ENCODE measurements at regions not wholly inside any gene's neighbourhood (a gene's known extent, or its start where the extent isn't known, plus 50 kb on each side); places are given as distances from the start of the nearest gene placed in this dataset.

- no peaks in the 10 kb centered on the region; the same call in 1 of the 2 replicates for H3K27me3 Mint-ChIP-seq (ENCODE audit: low read depth)
Measured at GRCh38 chr2:220469201-220469600, 841.8 kb downstream of the SLC4A3 start.

More at GRCh38 chr2:220469201-220469600, 841.8 kb downstream of the SLC4A3 start:
- H3K23me2 ChIP-seq (ENCODE audit: insufficient read length, low read depth, low read length, poor library complexity, severe bottlenecking): no peaks in the 10 kb centered on the region
- no peaks in the 10 kb centered on the region for H4K20me1 ChIP-seq (ENCODE audit: control insufficient read depth, insufficient read depth, insufficient read length)
- H3K27ac Mint-ChIP-seq: no peak overlapping the region
- no peak overlapping the region for H2BK12ac ChIP-seq (ENCODE audit: insufficient read length, low read depth, low read length)
- H3K79me1 ChIP-seq (ENCODE audit: insufficient read depth, low read depth, low read length, poor library complexity, severe bottlenecking): no peaks in the 10 kb centered on the region
- H3K4me2 ChIP-seq (ENCODE audit: insufficient read depth, insufficient read length, low read length): no peak overlapping the region
- no peak overlapping the region for H3K9ac ChIP-seq (ENCODE audit: extremely low read depth, insufficient read length, low read length)
- no peaks in the 10 kb centered on the region for H3K79me2 ChIP-seq (ENCODE audit: insufficient read depth, low read length)
- H3K4me1 ChIP-seq (ENCODE audit: insufficient read depth, low read length): no peaks in the 10 kb centered on the region
- no peaks in the 10 kb centered on the region for H3K27me3 ChIP-seq (ENCODE audit: insufficient read depth, low read length)
- H3K4me3 Mint-ChIP-seq: no peak overlapping the region
- no peaks in the 10 kb centered on the region; a peak in 1 of 7 replicates for H3K36me3 Mint-ChIP-seq (ENCODE audit: insufficient read depth in 1 of 3, low read depth in 3 of 3)
- no peak for DNase-seq
- H2AK5ac ChIP-seq (ENCODE audit: insufficient read length, low read length): no peak overlapping the region
- no peak overlapping the region for H4K8ac ChIP-seq (replicated peaks; ENCODE audit: insufficient read length, low read depth, low read length)
- H2BK120ac ChIP-seq (ENCODE audit: low read depth, low read length, poor library complexity, severe bottlenecking): no peak overlapping the region
- no peaks in the 10 kb centered on the region for H3K9me3 ChIP-seq (ENCODE audit: control insufficient read depth, low read depth, low read length)
- no peak overlapping the region for H3K23ac ChIP-seq (ENCODE audit: insufficient read length, low read depth, low read length)
- no peak overlapping the region for H2BK20ac ChIP-seq (ENCODE audit: low read depth, low read length, poor library complexity, severe bottlenecking)
- H4K91ac ChIP-seq (ENCODE audit: insufficient read length, low read depth, low read length): no peak overlapping the region
- no peak overlapping the region for H3T11ph ChIP-seq (ENCODE audit: low read length)
- H4K5ac ChIP-seq (ENCODE audit: insufficient read length, low read depth, low read length): no peak overlapping the region
- no CpG with 5 or more reads among the region's 4 CpGs for WGBS (ENCODE audit: extremely low coverage, insufficient read length, low lambda C conversion rate)
- no peak overlapping the region for H2BK15ac ChIP-seq (ENCODE audit: low read depth, low read length)
- TF ChIP-seq, protein P1, sequence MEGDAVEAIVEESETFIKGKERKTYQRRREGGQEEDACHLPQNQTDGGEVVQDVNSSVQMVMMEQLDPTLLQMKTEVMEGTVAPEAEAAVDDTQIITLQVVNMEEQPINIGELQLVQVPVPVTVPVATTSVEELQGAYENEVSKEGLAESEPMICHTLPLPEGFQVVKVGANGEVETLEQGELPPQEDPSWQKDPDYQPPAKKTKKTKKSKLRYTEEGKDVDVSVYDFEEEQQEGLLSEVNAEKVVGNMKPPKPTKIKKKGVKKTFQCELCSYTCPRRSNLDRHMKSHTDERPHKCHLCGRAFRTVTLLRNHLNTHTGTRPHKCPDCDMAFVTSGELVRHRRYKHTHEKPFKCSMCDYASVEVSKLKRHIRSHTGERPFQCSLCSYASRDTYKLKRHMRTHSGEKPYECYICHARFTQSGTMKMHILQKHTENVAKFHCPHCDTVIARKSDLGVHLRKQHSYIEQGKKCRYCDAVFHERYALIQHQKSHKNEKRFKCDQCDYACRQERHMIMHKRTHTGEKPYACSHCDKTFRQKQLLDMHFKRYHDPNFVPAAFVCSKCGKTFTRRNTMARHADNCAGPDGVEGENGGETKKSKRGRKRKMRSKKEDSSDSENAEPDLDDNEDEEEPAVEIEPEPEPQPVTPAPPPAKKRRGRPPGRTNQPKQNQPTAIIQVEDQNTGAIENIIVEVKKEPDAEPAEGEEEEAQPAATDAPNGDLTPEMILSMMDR (conservative IDR thresholded peaks at IDR 0.05): no peak
- H3K27ac ChIP-seq (ENCODE audit: insufficient read length, low read depth, low read length): no peak overlapping the region
- no peak overlapping the region for H2BK5ac ChIP-seq (ENCODE audit: insufficient read length, low read length)
- H3K18ac ChIP-seq (ENCODE audit: insufficient read length, low read depth, low read length): no peak overlapping the region
- H3K4me1 Mint-ChIP-seq: no peaks in the 10 kb centered on the region
- no peaks in the 10 kb centered on the region; a peak in 1 of 5 replicates for H3K9me3 Mint-ChIP-seq
- no peak overlapping the region for H3K4ac ChIP-seq (ENCODE audit: low read depth, low read length)
- H3K14ac ChIP-seq (ENCODE audit: insufficient read depth, low read length): no peak overlapping the region
- H3K56ac ChIP-seq (ENCODE audit: insufficient read length, low read depth, low read length): no peak overlapping the region
- no peak overlapping the region for H2AFZ ChIP-seq (ENCODE audit: low read length)
